ENCODE measurements at regions not wholly inside any gene's neighbourhood (a gene's known extent, or its start where the extent isn't known, plus 50 kb on each side); places are given as distances from the start of the nearest gene placed in this dataset.

GRCh38 chr2:21406386-21406785 is 282.6 kb downstream of the TDRD15 start:
- Histone ChIP-seq H3K9ac (ENCODE audit: low read depth, low read length) (no peak overlapping the region), H4K20me1 (ENCODE audit: insufficient read depth, low read length) (no peaks in the 10 kb centered on the region), H3K4me1 (ENCODE audit: insufficient read depth, low read length) (no peaks in the 10 kb centered on the region), H3K36me3 (ENCODE audit: insufficient read depth, low read length) (no peaks in the 10 kb centered on the region), H3K4me2 (ENCODE audit: insufficient read depth, low read length) (no peak overlapping the region), H2AFZ (ENCODE audit: low read depth, low read length) (no peak overlapping the region), H3K9me3 (ENCODE audit: insufficient read depth, low read length, severe bottlenecking) (no peaks in the 10 kb centered on the region), H3K79me2 (ENCODE audit: insufficient read depth, low read length) (no peaks in the 10 kb centered on the region), H3K4me3 (ENCODE audit: low read depth in 1 of 2, low read length in 2 of 2) (no peak overlapping the region), H3K27me3 (ENCODE audit: insufficient read depth, low read length, poor library complexity) (no peaks in the 10 kb centered on the region), H3K27ac (ENCODE audit: low read length) (no peak overlapping the region)
- ATAC-seq (ENCODE audit: insufficient read depth, low read depth) (no peak), DNase-seq (no peak)
- no peak for TF ChIP-seq CTCF (IDR thresholded peaks at IDR 0.05; ENCODE audit: borderline replicate concordance, extremely low read depth, low read length, poor library complexity, severe bottlenecking)
- no peak for TF ChIP-seq EZH2 (IDR thresholded peaks at IDR 0.05; ENCODE audit: borderline replicate concordance, low read depth, low read length, severe bottlenecking)

- H3K27ac ChIP-seq (ENCODE audit: low read length) = no peak overlapping the region
- H3K4me1 ChIP-seq (ENCODE audit: insufficient read depth, low read length) = no peaks in the 10 kb centered on the region
- H3K4me2 ChIP-seq (ENCODE audit: insufficient read depth, low read length) = no peak overlapping the region
- H2AFZ ChIP-seq (ENCODE audit: low read depth, low read length) = no peak overlapping the region
- H3K79me2 ChIP-seq (ENCODE audit: insufficient read depth, low read length) = no peaks in the 10 kb centered on the region
- no peak for TF ChIP-seq CTCF (IDR thresholded peaks at IDR 0.05; ENCODE audit: borderline replicate concordance, extremely low read depth, low read length, poor library complexity, severe bottlenecking)
- no peak for TF ChIP-seq EZH2 (IDR thresholded peaks at IDR 0.05; ENCODE audit: borderline replicate concordance, low read depth, low read length, severe bottlenecking)
- DNase-seq = no peak
- H4K20me1 ChIP-seq (ENCODE audit: insufficient read depth, low read length) = no peaks in the 10 kb centered on the region
- H3K27me3 ChIP-seq (ENCODE audit: insufficient read depth, low read length, poor library complexity) = no peaks in the 10 kb centered on the region
- no peak overlapping the region for H3K9ac ChIP-seq (ENCODE audit: low read depth, low read length)
- no peak for ATAC-seq (ENCODE audit: insufficient read depth, low read depth)
- no peaks in the 10 kb centered on the region for H3K36me3 ChIP-seq (ENCODE audit: insufficient read depth, low read length)
- no peak overlapping the region for H3K4me3 ChIP-seq (ENCODE audit: low read depth in 1 of 2, low read length in 2 of 2)
- no peaks in the 10 kb centered on the region for H3K9me3 ChIP-seq (ENCODE audit: insufficient read depth, low read length, severe bottlenecking)
Observed at GRCh38 chr2:21406911-21407310, 283.1 kb downstream of the TDRD15 start.

- H3K4me1 ChIP-seq (ENCODE audit: insufficient read depth, low read length) = no peaks in the 10 kb centered on the region
- ATAC-seq (ENCODE audit: insufficient read depth, low read depth) (no peak), DNase-seq (no peak)
- H3K79me2 ChIP-seq (ENCODE audit: insufficient read depth, low read length) = no peaks in the 10 kb centered on the region
- H3K27ac ChIP-seq (ENCODE audit: low read length) = no peak overlapping the region
- no peak overlapping the region for H2AFZ ChIP-seq (ENCODE audit: low read depth, low read length)
- H3K4me3 ChIP-seq (ENCODE audit: low read depth in 1 of 2, low read length in 2 of 2) = no peak overlapping the region
- no peaks in the 10 kb centered on the region for H3K9me3 ChIP-seq (ENCODE audit: insufficient read depth, low read length, severe bottlenecking)
- no peaks in the 10 kb centered on the region for H3K36me3 ChIP-seq (ENCODE audit: insufficient read depth, low read length)
- no peak overlapping the region for H3K9ac ChIP-seq (ENCODE audit: low read depth, low read length)
- no peak overlapping the region for H3K4me2 ChIP-seq (ENCODE audit: insufficient read depth, low read length)
- no peaks in the 10 kb centered on the region for H4K20me1 ChIP-seq (ENCODE audit: insufficient read depth, low read length)
- H3K27me3 ChIP-seq (ENCODE audit: insufficient read depth, low read length, poor library complexity) = no peaks in the 10 kb centered on the region
- no peak for TF ChIP-seq CTCF (IDR thresholded peaks at IDR 0.05; ENCODE audit: borderline replicate concordance, extremely low read depth, low read length, poor library complexity, severe bottlenecking)
- TF ChIP-seq EZH2 (IDR thresholded peaks at IDR 0.05; ENCODE audit: borderline replicate concordance, low read depth, low read length, severe bottlenecking) = no peak
Observed at GRCh38 chr2:21407851-21408250, 284.1 kb downstream of the TDRD15 start.

- Histone ChIP-seq H3K27ac (ENCODE audit: low read length) (no peak overlapping the region), H3K9ac (ENCODE audit: low read depth, low read length) (no peak overlapping the region), H3K27me3 (ENCODE audit: insufficient read depth, low read length, poor library complexity) (no peaks in the 10 kb centered on the region), H3K36me3 (ENCODE audit: insufficient read depth, low read length) (no peaks in the 10 kb centered on the region), H3K4me1 (ENCODE audit: insufficient read depth, low read length) (no peaks in the 10 kb centered on the region), H3K4me3 (ENCODE audit: low read depth in 1 of 2, low read length in 2 of 2) (no peak overlapping the region), H4K20me1 (ENCODE audit: insufficient read depth, low read length) (no peaks in the 10 kb centered on the region), H3K79me2 (ENCODE audit: insufficient read depth, low read length) (no peaks in the 10 kb centered on the region), H3K4me2 (ENCODE audit: insufficient read depth, low read length) (no peak overlapping the region), H3K9me3 (ENCODE audit: insufficient read depth, low read length, severe bottlenecking) (no peaks in the 10 kb centered on the region), H2AFZ (ENCODE audit: low read depth, low read length) (no peak overlapping the region)
- no peak for TF ChIP-seq CTCF (IDR thresholded peaks at IDR 0.05; ENCODE audit: borderline replicate concordance, extremely low read depth, low read length, poor library complexity, severe bottlenecking)
- no peak for TF ChIP-seq EZH2 (IDR thresholded peaks at IDR 0.05; ENCODE audit: borderline replicate concordance, low read depth, low read length, severe bottlenecking)
- DNase-seq = no peak
- ATAC-seq (ENCODE audit: insufficient read depth, low read depth) = no peak
Observed at GRCh38 chr2:21411741-21412140, 288.0 kb downstream of the TDRD15 start.

All from DND-41 (cell line).